Activated CD4-positive, alpha-beta memory T cell treated with anti-CD3 and anti-CD28 coated beads, Interleukin-2, amount 10 ng/mL, durations not matched to agents 7 days and 5 days (primary cell): ENCODE measurements at regions not wholly inside any gene's neighbourhood (a gene's known extent, or its start where the extent isn't known, plus 50 kb on each side); places are given as distances from the start of the nearest gene placed in this dataset.

ENCODE experiments used
- CTCF ChIA-PET: fragments of 350-600 bp; sonication (Branson Sonifier 250); formaldehyde crosslinking; loops from one replicate; lab custom pipeline; 2021; ENCODE audit warnings: antibody characterized with exemption, inconsistent platforms; lab: Charles Lee
- POLR2A ChIA-PET: fragments of 350-600 bp; sonication (Branson Sonifier 250); formaldehyde crosslinking; loops from one replicate; lab custom pipeline; 2021; ENCODE audit warnings: antibody characterized with exemption; lab: Charles Lee
- DNase-seq: peaks from one replicate; pipeline ENCODE4 v3.0.0-alpha.2; 2020
- H3K27ac Mint-ChIP-seq: one replicate; pipeline ENCODE4 v1.8.0; 2021; ENCODE audit warnings: mild to moderate bottlenecking, mixed read lengths
- H3K27me3 Mint-ChIP-seq: one replicate; pipeline ENCODE4 v1.8.0; 2021; ENCODE audit warnings: mixed read lengths
- H3K36me3 Mint-ChIP-seq: one replicate; pipeline ENCODE4 v1.8.0; 2021; ENCODE audit warnings: low read depth, mixed read lengths
- H3K4me1 Mint-ChIP-seq: one replicate; pipeline ENCODE4 v1.8.0; 2021; ENCODE audit warnings: mixed read lengths
- H3K4me3 Mint-ChIP-seq: one replicate; pipeline ENCODE4 v1.8.0; 2021; ENCODE audit warnings: mild to moderate bottlenecking, mixed read lengths
- H3K9me3 Mint-ChIP-seq: one replicate; pipeline ENCODE4 v1.8.0; 2021; ENCODE audit warnings: mixed read lengths

DNA sequence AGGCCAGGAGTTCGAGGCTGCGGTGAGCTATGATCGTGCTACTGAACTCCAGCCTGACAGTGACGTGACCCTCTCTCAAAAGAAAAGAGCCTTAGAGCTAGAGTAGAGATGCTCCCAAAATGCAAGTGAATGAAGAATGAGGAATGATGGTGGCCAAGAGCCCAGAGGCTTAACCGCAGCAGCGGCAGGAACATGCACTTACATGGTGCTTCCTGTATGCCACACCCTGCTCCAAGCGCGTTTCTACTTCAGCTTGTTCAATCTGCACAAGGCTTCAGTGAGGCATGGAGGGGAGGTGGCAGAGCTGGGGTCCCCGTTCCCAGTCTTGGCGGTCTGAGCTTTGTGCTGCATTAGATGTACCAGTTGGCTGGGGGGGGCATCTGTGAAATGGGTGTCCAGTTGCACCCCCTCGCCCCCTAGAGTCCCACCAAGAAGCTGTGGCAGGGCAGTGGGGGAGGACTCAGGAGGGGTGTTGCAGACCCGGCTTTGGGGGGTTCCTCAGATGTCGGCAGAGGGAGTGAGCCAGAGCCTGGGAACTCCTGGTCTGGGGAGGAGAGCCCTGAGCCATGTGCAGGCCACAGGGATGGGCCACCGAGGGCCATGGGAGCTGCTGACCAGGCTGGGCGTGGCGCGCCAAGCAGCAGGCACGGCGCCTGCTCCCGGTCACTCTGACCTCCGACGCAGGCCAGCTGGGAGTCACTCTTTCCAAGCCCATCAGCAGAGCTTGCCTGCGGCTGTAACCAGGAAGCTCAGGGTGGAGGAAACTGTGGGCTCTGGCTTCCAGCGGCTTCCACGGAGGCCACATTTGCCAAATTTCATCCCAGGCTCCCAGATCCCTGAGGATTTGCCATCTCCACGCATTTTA, 260.1 kb downstream of the PARN start:
- CTCF ChIA-PET: no interaction called here

DNA sequence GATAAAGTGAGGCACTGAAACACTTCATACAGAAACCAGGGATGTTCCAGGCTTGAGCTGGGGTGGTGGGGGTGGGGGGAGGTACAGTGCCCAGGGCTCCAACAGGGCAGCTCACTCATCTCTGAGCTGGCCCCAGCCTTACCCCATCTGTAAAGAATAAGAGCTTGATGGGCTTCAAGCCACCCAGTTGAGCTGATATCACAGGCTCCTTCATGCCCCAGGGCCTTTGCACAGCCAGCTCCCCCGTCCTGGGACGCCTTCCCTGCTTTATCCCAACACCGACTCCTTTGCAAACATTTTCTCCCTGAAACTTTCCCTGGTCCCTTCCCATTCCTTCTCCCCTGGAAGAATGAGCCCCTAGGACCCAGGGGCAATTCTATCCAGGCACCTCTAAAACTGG, 261.7 kb downstream of the PARN start:
- no peaks in the 10 kb centered on the region for H3K4me1 Mint-ChIP-seq
- CTCF ChIA-PET: no interaction called here
- no peak for DNase-seq
- H3K4me3 Mint-ChIP-seq: no peak overlapping the region
- H3K36me3 Mint-ChIP-seq: no peaks in the 10 kb centered on the region
- H3K9me3 Mint-ChIP-seq: no peaks in the 10 kb centered on the region
- no peaks in the 10 kb centered on the region for H3K27me3 Mint-ChIP-seq
- POLR2A ChIA-PET: no interaction called here
- H3K27ac Mint-ChIP-seq: no peak overlapping the region

More for the DNA sequence above, 260.1 kb downstream of the PARN start:
- no peak overlapping the region for H3K27ac Mint-ChIP-seq
- no peaks in the 10 kb centered on the region for H3K4me1 Mint-ChIP-seq
- no peaks in the 10 kb centered on the region for H3K9me3 Mint-ChIP-seq
- no peak for DNase-seq
- POLR2A ChIA-PET: interaction anchor here (0.9 kb wide), 1 partner anchor 262 kb away, joined by 3 read pairs; no protein-coding TSS in a partner anchor
- H3K36me3 Mint-ChIP-seq: no peaks in the 10 kb centered on the region
- no peaks in the 10 kb centered on the region for H3K27me3 Mint-ChIP-seq
- H3K4me3 Mint-ChIP-seq: no peak overlapping the region

DNA sequence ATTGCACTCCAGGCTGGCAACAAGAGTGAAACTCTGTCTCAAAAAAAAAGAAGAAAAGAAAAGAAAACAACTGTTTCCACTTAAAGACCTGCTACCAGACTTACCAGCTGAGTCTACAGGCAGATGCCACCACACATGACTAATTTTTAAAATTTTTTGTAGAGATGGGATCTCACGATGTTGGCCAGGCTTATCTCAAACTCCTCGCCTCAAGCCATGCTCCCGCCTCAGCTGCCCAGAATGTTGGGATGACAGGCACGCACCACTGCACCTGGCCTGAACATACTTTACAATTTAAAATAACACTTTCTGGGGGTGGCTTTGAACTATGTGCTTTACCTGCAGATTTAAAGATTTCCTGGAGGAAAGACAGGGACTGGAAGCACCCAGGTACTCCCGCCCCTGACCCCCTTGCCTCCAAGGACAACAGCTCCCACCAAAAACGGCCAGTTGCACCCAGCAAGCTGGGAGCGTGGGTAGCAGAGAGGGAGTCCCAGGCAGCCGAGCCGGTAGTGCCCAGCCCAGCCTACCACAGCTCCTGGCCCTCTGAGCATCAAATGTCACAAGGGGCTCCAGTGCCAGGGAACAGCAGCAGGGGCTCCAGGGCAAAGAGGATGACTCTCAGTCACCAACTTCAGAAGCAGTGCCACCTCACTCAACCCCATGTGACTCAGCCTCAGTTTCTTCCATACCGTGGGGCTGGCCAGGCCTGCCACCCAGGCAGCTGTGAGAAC, 262.9 kb downstream of the PARN start:
- no peaks in the 10 kb centered on the region for H3K27me3 Mint-ChIP-seq
- H3K4me3 Mint-ChIP-seq: no peak overlapping the region
- H3K27ac Mint-ChIP-seq: no peak overlapping the region
- no peaks in the 10 kb centered on the region for H3K36me3 Mint-ChIP-seq
- no peaks in the 10 kb centered on the region for H3K4me1 Mint-ChIP-seq
- ChIA-PET POLR2A (no interaction called here), CTCF (no interaction called here)
- H3K9me3 Mint-ChIP-seq: no peaks in the 10 kb centered on the region
- no peak for DNase-seq

DNA sequence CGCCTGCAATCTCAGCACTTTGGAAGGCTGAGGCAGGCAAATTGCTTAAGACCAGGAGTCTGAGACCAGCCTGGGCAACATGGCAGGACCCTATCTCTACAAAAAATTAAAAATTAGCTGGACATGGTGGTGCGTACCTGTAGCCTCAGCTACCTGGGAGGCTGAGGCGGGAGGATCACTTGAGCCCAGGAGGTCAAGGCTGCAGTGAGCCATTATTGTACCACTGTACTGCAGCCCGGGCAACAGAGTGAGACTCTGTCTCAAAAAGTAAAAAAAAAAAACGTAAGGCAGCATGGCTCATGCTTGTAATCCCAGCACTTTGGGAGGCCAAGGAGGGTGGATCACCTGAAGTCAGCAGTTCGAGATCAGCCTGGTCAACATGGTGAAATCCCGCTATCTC, 263.6 kb downstream of the PARN start:
- Mint-ChIP-seq H3K4me1 (no peaks in the 10 kb centered on the region), H3K9me3 (no peaks in the 10 kb centered on the region), H3K27me3 (no peaks in the 10 kb centered on the region), H3K27ac (no peak overlapping the region), H3K4me3 (no peak overlapping the region), H3K36me3 (no peaks in the 10 kb centered on the region)
- ChIA-PET CTCF (no interaction called here), POLR2A (no interaction called here)
- DNase-seq: no peak

DNA sequence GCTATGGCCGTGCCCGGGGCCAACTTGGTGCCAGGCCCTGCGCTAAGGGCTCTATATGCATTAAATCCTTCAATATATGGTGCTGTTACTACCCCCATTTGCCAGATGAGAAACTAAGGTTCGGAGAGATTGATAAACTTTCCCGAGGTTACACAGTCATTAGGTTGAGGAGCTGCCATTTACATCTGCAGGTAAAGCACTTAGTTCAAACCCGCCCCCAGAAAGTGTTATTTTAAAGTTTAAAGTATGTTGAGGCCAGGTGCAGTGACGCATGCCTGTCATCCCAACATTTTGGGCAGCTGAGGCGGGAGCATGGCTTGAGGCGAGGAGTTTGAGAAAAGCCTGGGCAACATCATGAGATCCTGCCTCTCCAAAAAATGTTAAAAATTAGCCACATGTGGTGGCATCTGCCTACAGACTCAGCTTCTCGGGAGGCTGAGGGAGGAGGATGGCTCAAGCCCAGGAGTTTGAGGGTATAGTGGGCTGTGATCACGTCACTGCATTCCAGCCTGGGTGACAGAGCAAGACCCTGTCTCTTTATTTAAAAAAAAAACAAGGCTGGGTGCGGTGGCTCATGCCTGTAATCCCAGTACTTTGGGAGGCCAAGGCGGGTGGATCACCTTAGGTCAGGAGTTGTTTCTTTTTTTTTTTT, 264.7 kb downstream of the PARN start:
- CTCF ChIA-PET: no interaction called here
- no peaks in the 10 kb centered on the region for H3K4me1 Mint-ChIP-seq
- H3K36me3 Mint-ChIP-seq: no peaks in the 10 kb centered on the region
- H3K27me3 Mint-ChIP-seq: no peaks in the 10 kb centered on the region
- H3K27ac Mint-ChIP-seq: no peak overlapping the region
- H3K4me3 Mint-ChIP-seq: no peak overlapping the region
- POLR2A ChIA-PET: no interaction called here
- DNase-seq: no peak
- no peaks in the 10 kb centered on the region for H3K9me3 Mint-ChIP-seq

DNA sequence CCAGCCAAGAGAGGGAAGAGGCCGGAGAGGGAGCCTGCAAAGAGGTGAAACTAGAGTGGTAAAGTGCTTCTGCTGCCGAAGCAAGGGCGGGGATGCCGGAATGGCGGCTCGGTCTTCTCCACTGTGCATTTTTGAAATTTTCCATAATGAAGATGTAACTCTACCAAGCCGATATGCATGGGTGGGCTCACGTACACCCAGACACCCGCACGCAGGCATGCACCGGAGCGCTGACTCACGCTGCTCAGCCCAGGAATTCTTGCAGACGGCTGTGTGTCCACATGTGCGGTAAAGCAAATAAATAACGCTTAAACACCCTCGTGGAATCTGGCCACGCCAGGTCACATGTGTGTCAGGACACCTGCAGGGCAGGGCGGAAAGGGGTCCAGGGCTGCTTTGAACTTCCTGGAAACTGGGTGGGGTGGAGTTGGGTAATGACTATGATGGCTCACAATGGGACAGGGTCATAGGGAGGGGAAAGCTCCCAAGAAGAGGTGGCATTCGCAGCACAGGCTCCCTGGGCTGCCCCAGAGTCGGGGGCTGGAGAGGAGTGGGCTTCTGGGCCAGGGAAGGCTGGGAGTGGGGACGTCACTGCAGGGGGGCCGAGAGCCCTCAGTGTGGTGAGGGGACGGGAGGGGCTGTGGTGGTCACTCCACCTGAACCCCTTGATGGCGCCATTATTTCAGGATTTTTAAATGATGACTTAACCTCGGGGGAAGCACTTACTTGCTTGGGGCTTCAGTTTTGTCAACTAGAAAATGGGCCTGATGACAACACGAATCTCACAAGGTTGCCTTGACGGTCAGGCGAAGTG, 265.5 kb downstream of the PARN start:
- DNase-seq: no peak
- Mint-ChIP-seq H3K4me1 (no peaks in the 10 kb centered on the region), H3K36me3 (no peaks in the 10 kb centered on the region), H3K27me3 (no peaks in the 10 kb centered on the region), H3K4me3 (no peak overlapping the region), H3K9me3 (no peaks in the 10 kb centered on the region), H3K27ac (no peak overlapping the region)
- POLR2A ChIA-PET: no interaction called here
- CTCF ChIA-PET: no interaction called here

DNA sequence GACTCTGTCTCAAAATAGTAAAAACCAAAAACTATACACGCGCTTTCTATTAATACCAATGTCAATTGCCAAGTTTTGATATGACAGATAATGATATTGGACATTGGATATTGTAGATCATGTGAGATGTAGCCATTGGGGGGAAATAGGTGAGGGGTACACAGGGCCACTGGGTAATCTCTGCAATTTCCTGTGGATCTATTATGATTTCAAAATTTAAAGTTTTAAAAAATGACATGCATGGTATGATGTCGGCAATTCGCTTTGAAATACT, 266.0 kb downstream of the PARN start:
- Mint-ChIP-seq H3K9me3 (no peaks in the 10 kb centered on the region), H3K27me3 (peaks cover under 1% of the 10 kb centered on the region), H3K36me3 (no peaks in the 10 kb centered on the region), H3K4me1 (peaks cover under 1% of the 10 kb centered on the region), H3K4me3 (no peak overlapping the region), H3K27ac (no peak overlapping the region)
- POLR2A ChIA-PET: no interaction called here
- no peak for DNase-seq
- CTCF ChIA-PET: no interaction called here

DNA sequence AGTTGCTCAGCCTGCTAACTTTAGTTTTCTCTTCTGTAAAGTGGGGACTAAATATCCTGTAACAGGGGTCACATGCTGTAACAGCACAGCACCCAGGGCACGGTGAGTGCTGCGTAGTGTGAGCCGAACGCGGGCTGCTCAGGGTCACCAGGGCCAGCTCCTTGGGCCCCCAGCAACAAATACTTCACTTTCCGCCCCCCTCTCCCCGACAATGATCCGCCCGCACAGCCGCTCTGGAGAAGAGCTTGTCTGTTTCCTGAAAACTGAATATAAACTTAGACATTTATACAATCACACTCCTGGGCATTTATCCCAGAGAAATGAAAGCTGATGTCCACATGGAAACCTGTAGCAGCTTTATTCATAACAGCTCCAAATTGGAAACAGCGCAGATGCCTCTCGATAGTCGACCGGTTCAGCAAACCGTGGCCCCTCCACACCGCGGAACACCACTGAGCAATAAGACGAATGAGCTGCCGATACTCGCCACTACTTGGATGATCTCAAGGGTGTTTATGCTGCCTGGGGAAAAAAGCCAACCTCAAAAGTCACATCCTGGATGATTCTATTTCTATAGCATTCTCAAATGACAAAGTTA, 267.2 kb downstream of the PARN start:
- Mint-ChIP-seq H3K36me3 (no peaks in the 10 kb centered on the region), H3K4me3 (no peak overlapping the region), H3K4me1 (peaks cover 3% of the 10 kb centered on the region), H3K9me3 (no peaks in the 10 kb centered on the region), H3K27ac (no peak overlapping the region), H3K27me3 (peaks cover 8% of the 10 kb centered on the region)
- ChIA-PET POLR2A (no interaction called here), CTCF (no interaction called here)
- no peak for DNase-seq

DNA sequence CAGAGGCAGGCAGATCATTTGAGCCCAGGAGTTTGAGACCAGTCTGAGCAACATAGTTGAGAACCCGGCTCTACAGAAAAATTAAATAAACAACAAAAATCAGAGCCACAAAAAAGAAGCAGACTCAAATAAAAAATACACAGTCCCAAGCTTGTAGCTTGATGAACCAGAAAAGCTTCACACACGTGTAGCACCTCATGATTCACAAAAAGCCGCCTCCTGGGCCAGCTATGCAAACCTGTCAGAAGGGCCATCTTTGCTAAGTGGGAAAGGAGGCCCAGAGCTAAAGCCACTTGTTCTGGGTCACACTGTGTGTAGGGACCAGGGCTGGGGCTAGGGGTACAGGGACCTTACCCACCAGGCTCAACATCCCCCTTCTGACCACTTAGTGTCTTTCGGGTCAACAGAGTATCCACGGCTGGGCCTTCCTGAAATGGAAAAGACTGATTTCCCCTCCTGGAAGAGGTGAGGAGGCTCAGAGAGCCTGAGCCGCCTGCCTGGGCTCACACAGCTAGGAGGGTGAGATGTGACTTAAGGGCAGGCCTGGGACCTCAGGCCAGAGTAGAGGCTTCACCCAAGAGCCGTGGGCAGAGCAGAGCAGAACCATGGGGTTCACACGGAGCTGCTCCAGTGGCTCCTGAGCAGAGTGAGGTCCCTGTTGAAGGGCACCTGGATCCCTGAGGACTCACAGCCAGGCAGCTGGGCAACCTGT, 269.6 kb downstream of the PARN start:
- ChIA-PET CTCF (no interaction called here), POLR2A (no interaction called here)
- Mint-ChIP-seq H3K4me1 (peaks cover 4% of the 10 kb centered on the region), H3K4me3 (no peak overlapping the region), H3K27ac (no peak overlapping the region), H3K9me3 (no peaks in the 10 kb centered on the region), H3K27me3 (peaks cover 9% of the 10 kb centered on the region), H3K36me3 (no peaks in the 10 kb centered on the region)
- DNase-seq: no peak

DNA sequence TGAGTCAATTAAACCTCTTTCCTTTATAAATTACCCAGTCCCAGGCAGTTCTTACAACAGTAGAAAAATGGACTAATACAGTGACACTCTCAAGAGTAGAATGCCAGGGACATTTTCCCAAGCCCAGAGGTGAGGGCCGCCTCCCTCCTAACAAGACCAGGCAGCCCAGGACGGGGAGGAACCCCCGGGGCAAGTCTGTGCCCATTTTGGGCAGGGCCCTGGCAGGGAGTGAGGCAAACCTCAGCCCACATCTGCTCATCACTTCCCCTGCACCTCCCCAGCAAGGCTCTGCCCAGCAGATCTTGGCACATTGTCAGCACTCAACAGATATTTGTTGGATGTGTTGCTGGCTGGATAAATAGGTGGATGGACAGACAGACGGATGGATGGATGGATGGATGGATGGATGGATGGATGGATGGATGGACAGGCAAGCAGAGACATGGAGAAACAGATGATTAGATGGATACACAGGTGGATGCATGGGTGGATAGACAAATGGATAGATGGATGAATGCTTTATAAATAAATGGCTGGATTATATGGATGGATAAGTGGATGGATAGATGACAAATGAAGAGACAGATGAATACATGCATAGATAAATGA, 271.3 kb downstream of the PARN start:
- no peak overlapping the region for H3K27ac Mint-ChIP-seq
- peaks cover 11% of the 10 kb centered on the region for H3K27me3 Mint-ChIP-seq
- no peaks in the 10 kb centered on the region for H3K9me3 Mint-ChIP-seq
- DNase-seq: no peak
- H3K4me1 Mint-ChIP-seq: peaks cover 13% of the 10 kb centered on the region
- POLR2A ChIA-PET: no interaction called here
- CTCF ChIA-PET: no interaction called here
- no peaks in the 10 kb centered on the region for H3K36me3 Mint-ChIP-seq
- no peak overlapping the region for H3K4me3 Mint-ChIP-seq

DNA sequence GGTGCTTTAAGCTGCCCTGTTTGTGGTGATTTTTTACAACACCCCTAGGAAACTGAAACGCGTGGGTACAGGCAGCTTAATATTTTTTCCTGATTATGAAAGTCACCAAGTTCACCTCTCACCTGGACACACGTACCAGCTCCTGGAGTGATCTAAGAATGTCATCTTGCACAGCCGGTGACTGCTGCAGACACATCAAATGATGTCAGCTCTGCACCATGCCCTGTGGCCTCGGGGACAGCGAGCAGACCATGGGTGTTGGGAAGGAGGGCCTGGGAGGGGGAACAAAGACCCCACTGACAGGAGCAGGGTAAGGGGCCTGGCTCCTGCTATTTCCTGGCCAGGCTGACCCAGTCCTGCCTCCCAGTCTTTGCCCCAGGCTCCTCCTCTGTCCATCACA, 272.7 kb downstream of the PARN start:
- no peak overlapping the region for H3K4me3 Mint-ChIP-seq
- ChIA-PET CTCF (no interaction called here), POLR2A (no interaction called here)
- no peak overlapping the region for H3K27ac Mint-ChIP-seq
- DNase-seq: no peak
- no peaks in the 10 kb centered on the region for H3K9me3 Mint-ChIP-seq
- no peaks in the 10 kb centered on the region for H3K36me3 Mint-ChIP-seq
- peaks cover 16% of the 10 kb centered on the region for H3K4me1 Mint-ChIP-seq
- peaks cover 11% of the 10 kb centered on the region for H3K27me3 Mint-ChIP-seq

DNA sequence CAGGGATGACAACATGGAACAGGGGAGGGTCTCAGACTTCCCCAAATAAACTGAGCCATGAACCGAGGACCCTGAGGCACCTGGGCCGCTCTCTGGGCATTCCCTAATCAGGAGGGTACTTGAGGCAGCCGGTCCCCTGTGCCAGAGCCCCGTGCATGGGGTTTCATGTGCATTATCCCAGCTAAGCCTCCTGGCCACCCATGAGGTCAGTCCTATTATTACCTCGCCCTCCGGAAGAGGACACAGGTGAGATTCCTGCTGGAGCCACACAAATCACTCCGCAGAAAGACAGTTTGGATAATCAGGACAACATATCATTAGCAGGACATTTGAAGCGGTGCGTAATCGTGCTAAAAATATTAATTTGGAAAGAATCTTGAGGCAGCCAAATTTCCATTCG, 274.0 kb downstream of the PARN start:
- ChIA-PET CTCF (no interaction called here), POLR2A (no interaction called here)
- DNase-seq: no peak
- Mint-ChIP-seq H3K4me3 (no peak overlapping the region), H3K9me3 (no peaks in the 10 kb centered on the region), H3K36me3 (no peaks in the 10 kb centered on the region), H3K27ac (no peak overlapping the region), H3K4me1 (peaks cover 16% of the 10 kb centered on the region), H3K27me3 (peaks cover 11% of the 10 kb centered on the region)
